K562 (cell line): ENCODE measurements at regions not wholly inside any gene's neighbourhood (a gene's known extent, or its start where the extent isn't known, plus 50 kb on each side); places are given as distances from the start of the nearest gene placed in this dataset.
A peak's percentile ranks its signal among the peaks of the same experiment; 100 is the strongest.

Source experiments
- ARID1B ChIP-seq: fragments of 450-650 bp; IDR thresholded peaks from 2 replicates; pipeline ENCODE4 v1.6.1; 2016; ENCODE audit warnings: antibody characterized with exemption, mild to moderate bottlenecking, inconsistent platforms
- JUND ChIP-seq, 2 experiments: IDR thresholded peaks; 2 replicates in 1 of 2; 3 replicates in 1 of 2; pipeline ENCODE4 v1.6.1; 2011; ENCODE audit warnings: borderline replicate concordance in 2 of 2, low read depth in 2 of 2, low read length in 2 of 2, improper control_type of control experiment in 1 of 2, missing biosample characterization in 1 of 2, missing genetic modification characterization in 1 of 2, missing genetic modification reagents in 1 of 2
- KDM4B ChIP-seq, 2 experiments: fragments of 450-650 bp in 1 of 2; sonication (generic) in 1 of 2; IDR thresholded peaks; 2 replicates each; pipeline ENCODE4 v1.6.1; 2016 to 2017; ENCODE audit warnings: borderline replicate concordance in 2 of 2, antibody characterized with exemption in 1 of 2, low read depth in 1 of 2, mild to moderate bottlenecking in 1 of 2
- MAFG ChIP-seq: fragments of 450-650 bp; conservative IDR thresholded peaks from 2 replicates; pipeline ENCODE4 v1.6.1; 2016; ENCODE audit warnings: missing genetic modification characterization, missing compliant biosample characterization
- TEAD4 ChIP-seq, 2 experiments: sonication (generic) in 1 of 2; formaldehyde crosslinking in 1 of 2; IDR thresholded peaks; 2 replicates each; pipeline versions ENCODE4 v1.6.1 to v1.8.0; 2012 to 2022; ENCODE audit warnings: borderline replicate concordance in 1 of 2, inconsistent platforms in 1 of 2, low read length in 1 of 2, mild to moderate bottlenecking in 1 of 2, missing genetic modification reagents in 1 of 2
- ZKSCAN1 ChIP-seq: fragments of 150-350 bp; IDR thresholded peaks from 2 replicates; pipeline ENCODE4 v1.6.1; 2016; ENCODE audit warnings: low read depth, low read length
- ZNF707 ChIP-seq: fragments of 250-450 bp; sonication (Bioruptor Pico); conservative IDR thresholded peaks from 2 replicates; pipeline ENCODE4 v1.8.0; 2022; ENCODE audit warnings: inconsistent platforms, mild to moderate bottlenecking, moderate library complexity
- TF ChIP-seq, protein P1 (sequence below): fragments of 450-650 bp; IDR thresholded peaks from 2 replicates; pipeline ENCODE4 v1.6.1; 2016; ENCODE audit warnings: missing biosample characterization, missing genetic modification characterization
- TF ChIP-seq, protein P2 (sequence below), 2 experiments: fragments of 450-650 bp; formaldehyde crosslinking in 1 of 2; IDR thresholded peaks; 2 replicates each; pipeline versions ENCODE4 v1.4.0 to v1.6.1; 2014 to 2020; ENCODE audit warnings: mild to moderate bottlenecking in 2 of 2, borderline replicate concordance in 1 of 2, low read depth in 1 of 2
- TF ChIP-seq, protein P3 (sequence below): fragments of 250-450 bp; sonication (Bioruptor Pico); IDR thresholded peaks from 2 replicates; pipeline ENCODE4 v1.4.0; 2020
- TF ChIP-seq, protein P4 (sequence below), 2 experiments: fragments of 450-650 bp; IDR thresholded peaks; 2 replicates each; pipeline ENCODE4 v1.6.1; 2018; ENCODE audit warnings: mild to moderate bottlenecking in 2 of 2, low read depth in 1 of 2; ENCODE audit not compliant: partially characterized antibody in 2 of 2

DNA sequence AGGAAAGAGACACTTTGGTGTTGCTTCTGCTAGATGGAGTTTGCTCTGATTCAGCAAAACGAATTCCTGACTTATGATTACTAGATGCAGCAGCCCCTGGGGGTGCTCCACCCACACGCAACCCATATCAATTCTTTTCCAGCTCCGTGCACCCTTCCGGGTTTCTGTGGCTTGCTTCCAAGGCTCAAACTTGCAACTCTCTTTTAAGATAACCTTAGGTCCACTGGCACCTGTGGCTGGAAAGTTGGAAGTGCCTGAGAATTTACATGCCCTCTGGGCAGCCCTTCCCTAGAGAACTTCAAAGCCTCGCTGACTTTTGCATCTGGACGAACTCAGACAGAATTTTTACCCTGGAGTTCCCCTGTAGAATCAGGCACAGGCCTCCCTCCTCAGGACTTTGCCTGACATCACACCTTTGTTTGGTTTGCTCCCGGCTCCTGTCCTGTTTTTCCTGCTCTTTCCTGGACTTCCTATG lies 224.9 kb downstream of the SNX18 start (continued):
- TF ChIP-seq ARID1B: peak; percentile 76
- TF ChIP-seq MAFG (tag): peak; percentile 76
- TF ChIP-seq, protein P1, sequence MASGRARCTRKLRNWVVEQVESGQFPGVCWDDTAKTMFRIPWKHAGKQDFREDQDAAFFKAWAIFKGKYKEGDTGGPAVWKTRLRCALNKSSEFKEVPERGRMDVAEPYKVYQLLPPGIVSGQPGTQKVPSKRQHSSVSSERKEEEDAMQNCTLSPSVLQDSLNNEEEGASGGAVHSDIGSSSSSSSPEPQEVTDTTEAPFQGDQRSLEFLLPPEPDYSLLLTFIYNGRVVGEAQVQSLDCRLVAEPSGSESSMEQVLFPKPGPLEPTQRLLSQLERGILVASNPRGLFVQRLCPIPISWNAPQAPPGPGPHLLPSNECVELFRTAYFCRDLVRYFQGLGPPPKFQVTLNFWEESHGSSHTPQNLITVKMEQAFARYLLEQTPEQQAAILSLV (tag): no peak
- TF ChIP-seq TEAD4 (IDR thresholded peaks at IDR 0.05; ENCODE audit: low read length): peak; percentile 66; the same call in 1 of the 2 replicates
- no peak for TF ChIP-seq TEAD4 (CRISPR knock-in tag; IDR thresholded peaks at IDR 0.05; ENCODE audit: borderline replicate concordance)
- no peak for TF ChIP-seq ZKSCAN1
- TF ChIP-seq, protein P2, sequence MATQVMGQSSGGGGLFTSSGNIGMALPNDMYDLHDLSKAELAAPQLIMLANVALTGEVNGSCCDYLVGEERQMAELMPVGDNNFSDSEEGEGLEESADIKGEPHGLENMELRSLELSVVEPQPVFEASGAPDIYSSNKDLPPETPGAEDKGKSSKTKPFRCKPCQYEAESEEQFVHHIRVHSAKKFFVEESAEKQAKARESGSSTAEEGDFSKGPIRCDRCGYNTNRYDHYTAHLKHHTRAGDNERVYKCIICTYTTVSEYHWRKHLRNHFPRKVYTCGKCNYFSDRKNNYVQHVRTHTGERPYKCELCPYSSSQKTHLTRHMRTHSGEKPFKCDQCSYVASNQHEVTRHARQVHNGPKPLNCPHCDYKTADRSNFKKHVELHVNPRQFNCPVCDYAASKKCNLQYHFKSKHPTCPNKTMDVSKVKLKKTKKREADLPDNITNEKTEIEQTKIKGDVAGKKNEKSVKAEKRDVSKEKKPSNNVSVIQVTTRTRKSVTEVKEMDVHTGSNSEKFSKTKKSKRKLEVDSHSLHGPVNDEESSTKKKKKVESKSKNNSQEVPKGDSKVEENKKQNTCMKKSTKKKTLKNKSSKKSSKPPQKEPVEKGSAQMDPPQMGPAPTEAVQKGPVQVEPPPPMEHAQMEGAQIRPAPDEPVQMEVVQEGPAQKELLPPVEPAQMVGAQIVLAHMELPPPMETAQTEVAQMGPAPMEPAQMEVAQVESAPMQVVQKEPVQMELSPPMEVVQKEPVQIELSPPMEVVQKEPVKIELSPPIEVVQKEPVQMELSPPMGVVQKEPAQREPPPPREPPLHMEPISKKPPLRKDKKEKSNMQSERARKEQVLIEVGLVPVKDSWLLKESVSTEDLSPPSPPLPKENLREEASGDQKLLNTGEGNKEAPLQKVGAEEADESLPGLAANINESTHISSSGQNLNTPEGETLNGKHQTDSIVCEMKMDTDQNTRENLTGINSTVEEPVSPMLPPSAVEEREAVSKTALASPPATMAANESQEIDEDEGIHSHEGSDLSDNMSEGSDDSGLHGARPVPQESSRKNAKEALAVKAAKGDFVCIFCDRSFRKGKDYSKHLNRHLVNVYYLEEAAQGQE (IDR thresholded peaks at IDR 0.05; ENCODE audit: borderline replicate concordance): peak; percentile 6; the same call in 1 of the 2 replicates
- TF ChIP-seq, protein P2 (CRISPR knock-in tag; IDR thresholded peaks at IDR 0.05; ENCODE audit: low read depth): no peak
- TF ChIP-seq, protein P3, sequence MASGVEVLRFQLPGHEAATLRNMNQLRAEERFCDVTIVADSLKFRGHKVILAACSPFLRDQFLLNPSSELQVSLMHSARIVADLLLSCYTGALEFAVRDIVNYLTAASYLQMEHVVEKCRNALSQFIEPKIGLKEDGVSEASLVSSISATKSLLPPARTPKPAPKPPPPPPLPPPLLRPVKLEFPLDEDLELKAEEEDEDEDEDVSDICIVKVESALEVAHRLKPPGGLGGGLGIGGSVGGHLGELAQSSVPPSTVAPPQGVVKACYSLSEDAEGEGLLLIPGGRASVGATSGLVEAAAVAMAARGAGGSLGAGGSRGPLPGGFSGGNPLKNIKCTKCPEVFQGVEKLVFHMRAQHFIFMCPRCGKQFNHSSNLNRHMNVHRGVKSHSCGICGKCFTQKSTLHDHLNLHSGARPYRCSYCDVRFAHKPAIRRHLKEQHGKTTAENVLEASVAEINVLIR: no peak
- peak; percentile 56; the same call in 1 of the 2 replicates for TF ChIP-seq JUND (IDR thresholded peaks at IDR 0.05; ENCODE audit: borderline replicate concordance, low read depth, low read length)
- TF ChIP-seq JUND (tag; IDR thresholded peaks at IDR 0.05; ENCODE audit: borderline replicate concordance, low read depth, low read length): no peak; the same call in 2 of the 3 replicates
- TF ChIP-seq ZNF707: no peak
- TF ChIP-seq, protein P4, sequence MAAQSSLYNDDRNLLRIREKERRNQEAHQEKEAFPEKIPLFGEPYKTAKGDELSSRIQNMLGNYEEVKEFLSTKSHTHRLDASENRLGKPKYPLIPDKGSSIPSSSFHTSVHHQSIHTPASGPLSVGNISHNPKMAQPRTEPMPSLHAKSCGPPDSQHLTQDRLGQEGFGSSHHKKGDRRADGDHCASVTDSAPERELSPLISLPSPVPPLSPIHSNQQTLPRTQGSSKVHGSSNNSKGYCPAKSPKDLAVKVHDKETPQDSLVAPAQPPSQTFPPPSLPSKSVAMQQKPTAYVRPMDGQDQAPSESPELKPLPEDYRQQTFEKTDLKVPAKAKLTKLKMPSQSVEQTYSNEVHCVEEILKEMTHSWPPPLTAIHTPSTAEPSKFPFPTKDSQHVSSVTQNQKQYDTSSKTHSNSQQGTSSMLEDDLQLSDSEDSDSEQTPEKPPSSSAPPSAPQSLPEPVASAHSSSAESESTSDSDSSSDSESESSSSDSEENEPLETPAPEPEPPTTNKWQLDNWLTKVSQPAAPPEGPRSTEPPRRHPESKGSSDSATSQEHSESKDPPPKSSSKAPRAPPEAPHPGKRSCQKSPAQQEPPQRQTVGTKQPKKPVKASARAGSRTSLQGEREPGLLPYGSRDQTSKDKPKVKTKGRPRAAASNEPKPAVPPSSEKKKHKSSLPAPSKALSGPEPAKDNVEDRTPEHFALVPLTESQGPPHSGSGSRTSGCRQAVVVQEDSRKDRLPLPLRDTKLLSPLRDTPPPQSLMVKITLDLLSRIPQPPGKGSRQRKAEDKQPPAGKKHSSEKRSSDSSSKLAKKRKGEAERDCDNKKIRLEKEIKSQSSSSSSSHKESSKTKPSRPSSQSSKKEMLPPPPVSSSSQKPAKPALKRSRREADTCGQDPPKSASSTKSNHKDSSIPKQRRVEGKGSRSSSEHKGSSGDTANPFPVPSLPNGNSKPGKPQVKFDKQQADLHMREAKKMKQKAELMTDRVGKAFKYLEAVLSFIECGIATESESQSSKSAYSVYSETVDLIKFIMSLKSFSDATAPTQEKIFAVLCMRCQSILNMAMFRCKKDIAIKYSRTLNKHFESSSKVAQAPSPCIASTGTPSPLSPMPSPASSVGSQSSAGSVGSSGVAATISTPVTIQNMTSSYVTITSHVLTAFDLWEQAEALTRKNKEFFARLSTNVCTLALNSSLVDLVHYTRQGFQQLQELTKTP (IDR thresholded peaks at IDR 0.05; ENCODE audit: low read depth in 1 of 2, partially characterized antibody in 2 of 2): peak in 1 of 2 experiments; percentile 55
- no peak for TF ChIP-seq KDM4B (IDR thresholded peaks at IDR 0.05; ENCODE audit: borderline replicate concordance in 2 of 2, low read depth in 1 of 2)
